Spleen (tissue), 11 donors: ENCODE measurements at regions not wholly inside any gene's neighbourhood (a gene's known extent, or its start where the extent isn't known, plus 50 kb on each side); places are given as distances from the start of the nearest gene placed in this dataset.

ENCODE experiments used
- DNase-seq: peaks from one replicate; pipeline ENCODE4 v3.0.0-alpha.2; 2020
- H3K27ac ChIP-seq, 8 donors: fragments of 200-600 bp; sonication (generic) in 7 of 8; 1 replicate in 4 of 8; 2 replicates in 4 of 8; pipeline versions ENCODE4 v1.5.0 to v1.8.0; 2016 to 2021; ENCODE audit warnings: inconsistent platforms in 4 of 8, mild to moderate bottlenecking in 4 of 8, moderate library complexity in 1 of 8
- H3K27me3 ChIP-seq, 7 donors: fragments of 200-600 bp; sonication (generic) in 6 of 7; replicated peaks in 1 of 7; 1 replicate in 4 of 7; 2 replicates in 3 of 7; pipeline versions ENCODE4 v1.5.0 to v1.8.0; 2016 to 2021; ENCODE audit warnings: inconsistent platforms in 3 of 7, mild to moderate bottlenecking in 1 of 7
- H3K36me3 ChIP-seq, 6 donors: fragments of 200-600 bp; sonication (generic) in 5 of 6; 1 replicate in 4 of 6; 2 replicates in 2 of 6; pipeline versions ENCODE4 v1.5.0 to v1.8.0; 2016 to 2021; ENCODE audit warnings: inconsistent platforms in 2 of 6
- H3K4me1 ChIP-seq, 6 donors: fragments of 200-600 bp; sonication (generic) in 5 of 6; 1 replicate in 3 of 6; 2 replicates in 3 of 6; pipeline versions ENCODE4 v1.5.0 to v1.8.0; 2016 to 2021; ENCODE audit warnings: inconsistent platforms in 3 of 6
- H3K4me3 ChIP-seq, 8 donors: fragments of 200-600 bp; sonication (generic) in 7 of 8; 1 replicate in 4 of 8; 2 replicates in 4 of 8; pipeline versions ENCODE4 v1.5.0 to v1.8.0; 2016 to 2021; ENCODE audit warnings: inconsistent platforms in 4 of 8, mild to moderate bottlenecking in 4 of 8, moderate library complexity in 2 of 8
- H3K9me3 ChIP-seq, 8 donors: fragments of 200-600 bp; sonication (generic) in 7 of 8; 1 replicate in 4 of 8; 2 replicates in 4 of 8; pipeline versions ENCODE4 v1.5.0 to v1.8.0; 2016 to 2021; ENCODE audit warnings: inconsistent platforms in 4 of 8
- POLR2A ChIP-seq, 3 donors: fragments of 450-650 bp; IDR thresholded peaks; one replicate each; pipeline ENCODE4 v1.5.1; 2017; ENCODE audit warnings: antibody characterized with exemption in 3 of 3, mild to moderate bottlenecking in 1 of 3
- POLR2AphosphoS5 ChIP-seq, 3 donors: sonication (generic); formaldehyde crosslinking; IDR thresholded peaks; one replicate each; pipeline ENCODE4 v1.5.1; 2017; ENCODE audit warnings: antibody characterized with exemption in 3 of 3
- WGBS, 5 donors: extraction: QIAGEN DNeasy Blood & Tissue Kit in 3 of 5; methylation state at CpG; one replicate each; pipeline versions ENCODE4 v1.1.5 to v1.1.7; 2013 to 2018; 5-methylcytosine and 5-hydroxymethylcytosine counted together
- intact Hi-C: fragments of 100-400 bp; cut with DNase I; formaldehyde crosslinking; loops from one replicate; pipeline ENCODE4 v1.15.0; 2023; ENCODE audit warnings: low total_unique reads
- TF ChIP-seq, protein P1 (sequence below), 11 experiments: fragments of 200-600 bp in 7 of 11; fragments of 450-650 bp in 4 of 11; sonication (generic) in 4 of 11; IDR thresholded peaks in 8 of 11; conservative IDR thresholded peaks in 3 of 11; 1 replicate in 7 of 11; 2 replicates in 4 of 11; pipeline versions ENCODE4 v1.4.0 to v1.8.0; 2016 to 2021; ENCODE audit warnings: antibody characterized with exemption in 11 of 11, inconsistent platforms in 4 of 11, mild to moderate bottlenecking in 1 of 11
- donor health status: healthy with polysubstance abuse.
- donor health status: DM: no; HTN: no; CAD: no; lungs with moderate emphysema.
- donor health status: DM: no; HTN: no; CAD: no.
- donor health status: Bipolar disorder and iron deficiency.
- donor health status: healthy.
- donor health status: DM: no; HTN: no; CAD: no.
- donor health status: DM: yes; HTN: yes; CAD: no.

DNA sequence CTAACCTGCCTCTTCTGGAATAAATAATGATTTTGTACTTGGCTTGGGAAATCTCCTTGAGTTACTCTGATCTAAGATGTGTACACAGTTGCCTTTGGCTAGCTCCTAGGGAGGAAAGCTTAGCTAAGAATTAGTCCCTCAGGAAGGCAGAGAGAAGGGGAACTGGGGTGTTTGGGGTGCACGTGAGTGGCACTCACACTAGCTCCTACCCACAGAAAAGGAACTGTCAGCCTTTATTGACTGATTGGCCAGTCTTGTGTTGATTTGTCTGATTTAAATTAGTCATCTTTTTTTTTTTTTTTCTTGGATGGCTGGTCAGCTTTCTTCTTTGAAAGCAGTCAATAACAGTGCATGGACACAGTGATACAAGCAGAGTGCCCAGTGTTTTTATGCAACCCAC, 107.7 kb downstream of the DMRT2 start:
- Histone ChIP-seq H3K4me3 (no peak overlapping the region), H3K36me3 (no peaks in the 10 kb centered on the region), H3K27ac (no peak overlapping the region), H3K9me3 (no peaks in the 10 kb centered on the region), H3K4me1 (no peaks in the 10 kb centered on the region), H3K27me3 (no peaks in the 10 kb centered on the region)
- TF ChIP-seq POLR2AphosphoS5 (IDR thresholded peaks at IDR 0.05) (no peak), POLR2A (IDR thresholded peaks at IDR 0.05) (no peak)
- TF ChIP-seq, protein P1, sequence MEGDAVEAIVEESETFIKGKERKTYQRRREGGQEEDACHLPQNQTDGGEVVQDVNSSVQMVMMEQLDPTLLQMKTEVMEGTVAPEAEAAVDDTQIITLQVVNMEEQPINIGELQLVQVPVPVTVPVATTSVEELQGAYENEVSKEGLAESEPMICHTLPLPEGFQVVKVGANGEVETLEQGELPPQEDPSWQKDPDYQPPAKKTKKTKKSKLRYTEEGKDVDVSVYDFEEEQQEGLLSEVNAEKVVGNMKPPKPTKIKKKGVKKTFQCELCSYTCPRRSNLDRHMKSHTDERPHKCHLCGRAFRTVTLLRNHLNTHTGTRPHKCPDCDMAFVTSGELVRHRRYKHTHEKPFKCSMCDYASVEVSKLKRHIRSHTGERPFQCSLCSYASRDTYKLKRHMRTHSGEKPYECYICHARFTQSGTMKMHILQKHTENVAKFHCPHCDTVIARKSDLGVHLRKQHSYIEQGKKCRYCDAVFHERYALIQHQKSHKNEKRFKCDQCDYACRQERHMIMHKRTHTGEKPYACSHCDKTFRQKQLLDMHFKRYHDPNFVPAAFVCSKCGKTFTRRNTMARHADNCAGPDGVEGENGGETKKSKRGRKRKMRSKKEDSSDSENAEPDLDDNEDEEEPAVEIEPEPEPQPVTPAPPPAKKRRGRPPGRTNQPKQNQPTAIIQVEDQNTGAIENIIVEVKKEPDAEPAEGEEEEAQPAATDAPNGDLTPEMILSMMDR (IDR thresholded peaks at IDR 0.05 in 8 of 11, conservative IDR thresholded peaks at IDR 0.05 in 3 of 11) = no peak
- intact Hi-C loops = no loop called here
- 33 to 52% (median 41%) methylated on average over 1 of the region's 1 CpG for WGBS, 5 donors
- DNase-seq = no peak

DNA sequence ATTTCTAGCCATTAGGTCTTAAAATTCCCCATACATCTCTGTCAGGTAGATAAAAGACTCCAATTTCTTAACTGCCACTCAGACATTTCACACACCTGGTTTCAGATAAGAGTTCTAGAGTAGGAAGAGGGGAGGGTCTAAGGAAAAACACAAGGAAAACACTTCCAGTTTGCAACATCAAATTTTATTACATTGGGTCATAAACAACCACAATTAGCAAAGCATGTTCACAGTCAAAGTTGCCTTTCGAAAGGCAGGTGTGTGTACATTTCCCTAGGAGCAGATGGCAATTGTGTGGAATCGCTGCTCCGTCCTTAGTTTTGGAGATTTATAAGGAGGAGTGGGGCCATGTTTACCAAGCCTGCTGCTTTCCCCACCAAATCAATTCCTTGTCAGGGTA, 120.8 kb downstream of the DMRT2 start:
- Histone ChIP-seq H3K36me3 (no peaks in the 10 kb centered on the region), H3K4me3 (no peak overlapping the region), H3K4me1 (no peaks in the 10 kb centered on the region), H3K27me3 (no peaks in the 10 kb centered on the region), H3K9me3 (peaks cover 0 to 20% (median 16%) of the 10 kb centered on the region in 8 donors), H3K27ac (no peak overlapping the region)
- TF ChIP-seq POLR2A (IDR thresholded peaks at IDR 0.05) = no peak
- TF ChIP-seq, protein P1 (IDR thresholded peaks at IDR 0.05 in 8 of 11, conservative IDR thresholded peaks at IDR 0.05 in 3 of 11) = no peak
- TF ChIP-seq POLR2AphosphoS5 (IDR thresholded peaks at IDR 0.05) = no peak
- 82 to 96% (median 87%) methylated on average over 3 of the region's 3 CpGs for WGBS, 5 donors
- intact Hi-C loops = no loop called here
- no peak for DNase-seq

DNA sequence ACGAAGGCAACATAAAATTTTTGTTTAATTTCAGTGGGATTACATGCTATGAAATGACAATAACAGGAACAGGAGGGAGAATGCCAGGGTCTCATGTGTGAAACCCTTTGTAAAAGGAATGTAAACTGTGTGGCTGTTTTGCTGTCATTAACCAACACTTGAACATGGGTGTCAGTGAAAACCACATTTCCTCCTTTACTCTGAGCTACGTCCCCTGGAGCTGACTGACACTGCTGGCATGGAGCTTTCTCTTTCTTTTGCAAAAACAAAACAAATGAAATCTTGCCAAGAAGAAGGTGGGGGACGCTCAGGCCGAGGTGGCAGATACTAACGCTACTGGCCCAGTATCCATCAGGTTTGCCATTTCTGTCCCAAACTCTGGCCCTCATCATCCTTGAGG, 121.4 kb downstream of the DMRT2 start:
- peaks cover 0 to 20% (median 16%) of the 10 kb centered on the region in 8 donors for H3K9me3 ChIP-seq
- no peaks in the 10 kb centered on the region for H3K27me3 ChIP-seq

DNA sequence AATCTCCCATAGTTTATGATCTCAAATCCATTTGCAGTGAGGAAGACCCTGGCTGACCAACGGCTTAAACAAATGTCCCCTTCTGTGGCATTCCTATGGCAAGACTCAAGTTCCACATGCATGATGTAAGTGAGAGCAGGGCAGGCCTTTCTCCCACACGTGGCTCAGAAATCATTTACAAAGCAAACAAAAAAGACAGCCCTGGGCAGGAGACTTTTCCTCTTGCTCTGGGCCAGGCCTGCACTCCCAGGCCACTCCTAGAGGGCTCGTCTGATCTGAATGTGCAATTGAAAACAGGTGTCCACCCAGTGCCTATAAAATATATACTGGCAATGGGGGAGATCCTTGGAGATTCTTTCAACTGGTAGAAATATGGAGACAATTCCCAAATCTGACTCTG, 123.1 kb downstream of the DMRT2 start:
- 35 to 67% (median 60%) methylated on average over 3 of the region's 3 CpGs for WGBS, 5 donors
- no peak overlapping the region for H3K4me3 ChIP-seq
- DNase-seq = no peak
- H3K9me3 ChIP-seq = peaks cover 0 to 16% (median 8%) of the 10 kb centered on the region in 8 donors
- no peaks in the 10 kb centered on the region for H3K27me3 ChIP-seq
- no peaks in the 10 kb centered on the region for H3K4me1 ChIP-seq
- no peaks in the 10 kb centered on the region for H3K36me3 ChIP-seq
- no peak overlapping the region for H3K27ac ChIP-seq
- intact Hi-C loops = no loop called here
- TF ChIP-seq, protein P1 (IDR thresholded peaks at IDR 0.05 in 8 of 11, conservative IDR thresholded peaks at IDR 0.05 in 3 of 11) = no peak
- TF ChIP-seq POLR2AphosphoS5 (IDR thresholded peaks at IDR 0.05) (no peak), POLR2A (IDR thresholded peaks at IDR 0.05) (no peak)

More for the DNA sequence above, 121.4 kb downstream of the DMRT2 start:
- 24 to 54% (median 25%) methylated on average over 5 of the region's 5 CpGs for WGBS, 5 donors
- DNase-seq = no peak
- H3K4me1 ChIP-seq = no peaks in the 10 kb centered on the region
- intact Hi-C loops = no loop called here
- no peak overlapping the region for H3K4me3 ChIP-seq
- TF ChIP-seq, protein P1 (IDR thresholded peaks at IDR 0.05 in 8 of 11, conservative IDR thresholded peaks at IDR 0.05 in 3 of 11) = no peak
- no peak for TF ChIP-seq POLR2AphosphoS5 (IDR thresholded peaks at IDR 0.05)
- no peak for TF ChIP-seq POLR2A (IDR thresholded peaks at IDR 0.05)
- no peaks in the 10 kb centered on the region for H3K36me3 ChIP-seq
- no peak overlapping the region for H3K27ac ChIP-seq
